Right atrium auricular region (tissue), 2 donors: ENCODE measurements at regions not wholly inside any gene's neighbourhood (a gene's known extent, or its start where the extent isn't known, plus 50 kb on each side); places are given as distances from the start of the nearest gene placed in this dataset.

Experiments used
- DNase-seq: peaks from one replicate; pipeline ENCODE4 v3.0.0-alpha.2; 2019; ENCODE audit warnings: low spot score
- H3K27ac ChIP-seq, 2 donors: fragments of 200-600 bp; sonication (generic); 1 replicate in 1 of 2; 2 replicates in 1 of 2; pipeline ENCODE4 v1.5.1; 2016 to 2019
- H3K27me3 ChIP-seq, 2 donors: fragments of 200-600 bp; sonication (generic); one replicate each; pipeline versions ENCODE4 v1.5.1 to v1.6.0; 2017 to 2019
- H3K36me3 ChIP-seq: fragments of 200-600 bp; sonication (generic); one replicate; pipeline ENCODE4 v1.5.1; 2016
- H3K4me1 ChIP-seq, 2 donors: fragments of 200-600 bp; sonication (generic); one replicate each; pipeline versions ENCODE4 v1.5.1 to v1.6.0; 2017 to 2019
- H3K4me3 ChIP-seq, 2 donors: fragments of 200-600 bp; sonication (generic); 1 replicate in 1 of 2; 2 replicates in 1 of 2; pipeline ENCODE4 v1.5.1; 2017 to 2019; ENCODE audit warnings: mild to moderate bottlenecking in 1 of 2, moderate library complexity in 1 of 2
- H3K9me3 ChIP-seq, 2 donors: fragments of 200-600 bp; sonication (generic); one replicate each; pipeline ENCODE4 v1.5.1; 2019
- CTCF ChIP-seq, 2 donors: fragments of 200-600 bp; sonication (generic); IDR thresholded peaks; one replicate each; pipeline ENCODE4 v1.5.1; 2019; ENCODE audit warnings: antibody characterized with exemption in 2 of 2

- Histone ChIP-seq H3K4me3 (no peak overlapping the region), H3K9me3 (no peaks in the 10 kb centered on the region), H3K27me3 (no peaks in the 10 kb centered on the region), H3K36me3 (no peaks in the 10 kb centered on the region), H3K27ac (no peak overlapping the region), H3K4me1 (no peaks in the 10 kb centered on the region)
- no peak for DNase-seq
- no peak for TF ChIP-seq CTCF (IDR thresholded peaks at IDR 0.05)
Observed at GRCh38 chr11:37908219-37908548, 1310.1 kb upstream of the RAG2 start.

GRCh38 chr11:37907436-37908218, 1309.6 kb upstream of the RAG2 start:
- DNase-seq = no peak
- no peak overlapping the region for H3K27ac ChIP-seq
- H3K9me3 ChIP-seq = no peaks in the 10 kb centered on the region
- H3K4me1 ChIP-seq = no peaks in the 10 kb centered on the region
- no peaks in the 10 kb centered on the region for H3K36me3 ChIP-seq
- no peaks in the 10 kb centered on the region for H3K27me3 ChIP-seq
- no peak for TF ChIP-seq CTCF (IDR thresholded peaks at IDR 0.05)
- no peak overlapping the region for H3K4me3 ChIP-seq

GRCh38 chr11:37905707-37906417, 1307.8 kb upstream of the RAG2 start:
- DNase-seq = no peak
- no peak for TF ChIP-seq CTCF (IDR thresholded peaks at IDR 0.05)
- Histone ChIP-seq H3K4me3 (no peak overlapping the region), H3K36me3 (no peaks in the 10 kb centered on the region), H3K4me1 (no peaks in the 10 kb centered on the region), H3K27me3 (no peaks in the 10 kb centered on the region), H3K9me3 (no peaks in the 10 kb centered on the region), H3K27ac (no peak overlapping the region)

- H3K4me3 ChIP-seq = no peak overlapping the region
- H3K27ac ChIP-seq = no peak overlapping the region
- no peaks in the 10 kb centered on the region for H3K36me3 ChIP-seq
- no peak for TF ChIP-seq CTCF (IDR thresholded peaks at IDR 0.05)
- H3K4me1 ChIP-seq = no peaks in the 10 kb centered on the region
- DNase-seq = no peak
- H3K9me3 ChIP-seq = peaks cover 0 to 10% of the 10 kb centered on the region in 2 donors
- no peaks in the 10 kb centered on the region for H3K27me3 ChIP-seq
Observed at GRCh38 chr11:37896016-37896415, 1298.0 kb upstream of the RAG2 start.

GRCh38 chr11:37881741-37882140, 1283.7 kb upstream of the RAG2 start:
- Histone ChIP-seq H3K4me1 (no peaks in the 10 kb centered on the region), H3K9me3 (no peaks in the 10 kb centered on the region), H3K27me3 (no peaks in the 10 kb centered on the region), H3K36me3 (no peaks in the 10 kb centered on the region), H3K27ac (no peak overlapping the region), H3K4me3 (no peak overlapping the region)
- TF ChIP-seq CTCF (IDR thresholded peaks at IDR 0.05) = no peak
- DNase-seq = no peak
